Mucosa of rectum (tissue), 2 donors: ENCODE measurements at regions not wholly inside any gene's neighbourhood (a gene's known extent, or its start where the extent isn't known, plus 50 kb on each side); places are given as distances from the start of the nearest gene placed in this dataset.

Experiments
- H3K27ac ChIP-seq, 2 donors: one replicate each; pipeline ENCODE4 v1.7.0; 2013; ENCODE audit warnings: inconsistent platforms in 2 of 2, low read depth in 2 of 2, low read length in 2 of 2
- H3K27me3 ChIP-seq, 2 donors: one replicate each; pipeline ENCODE4 v1.7.0; 2013; ENCODE audit warnings: low read length in 2 of 2; ENCODE audit not compliant: control insufficient read depth in 2 of 2, insufficient read depth in 2 of 2
- H3K36me3 ChIP-seq, 2 donors: one replicate each; pipeline ENCODE4 v1.7.0; 2013; ENCODE audit warnings: low read length in 2 of 2; ENCODE audit not compliant: control insufficient read depth in 2 of 2, insufficient read depth in 2 of 2
- H3K4me1 ChIP-seq, 2 donors: one replicate each; pipeline ENCODE4 v1.7.0; 2013; ENCODE audit warnings: low read length in 2 of 2, mild to moderate bottlenecking in 1 of 2; ENCODE audit not compliant: control insufficient read depth in 2 of 2, insufficient read depth in 2 of 2
- H3K4me3 ChIP-seq, 2 donors: one replicate each; pipeline ENCODE4 v1.7.0; 2013; ENCODE audit warnings: low read length in 2 of 2
- H3K9ac ChIP-seq, 2 donors: one replicate each; pipeline ENCODE4 v1.7.0; 2013; ENCODE audit warnings: low read length in 2 of 2, low read depth in 1 of 2, mild to moderate bottlenecking in 1 of 2
- H3K9me3 ChIP-seq, 2 donors: one replicate each; pipeline ENCODE4 v1.7.0; 2013; ENCODE audit warnings: low read length in 2 of 2; ENCODE audit not compliant: control insufficient read depth in 2 of 2
- donor health status: healthy.
- donor health status: Normal muscosa, but diverticular disease.

GRCh38 chr1:221881805-221882581 lies 140.1 kb upstream of the DUSP10 start:
- H3K36me3 ChIP-seq = no peaks in the 10 kb centered on the region
- H3K9me3 ChIP-seq = no peaks in the 10 kb centered on the region
- H3K27me3 ChIP-seq = no peaks in the 10 kb centered on the region
- H3K9ac ChIP-seq = no peak overlapping the region
- no peak overlapping the region for H3K4me3 ChIP-seq
- no peak overlapping the region for H3K27ac ChIP-seq
- no peaks in the 10 kb centered on the region for H3K4me1 ChIP-seq

GRCh38 chr1:221880182-221880581 lies 138.3 kb upstream of the DUSP10 start:
- Histone ChIP-seq H3K27me3 (no peaks in the 10 kb centered on the region), H3K4me3 (no peak overlapping the region), H3K27ac (no peak overlapping the region), H3K36me3 (no peaks in the 10 kb centered on the region), H3K9me3 (no peaks in the 10 kb centered on the region), H3K4me1 (no peaks in the 10 kb centered on the region), H3K9ac (no peak overlapping the region)

- Histone ChIP-seq H3K4me1 (no peaks in the 10 kb centered on the region), H3K4me3 (no peak overlapping the region), H3K27me3 (no peaks in the 10 kb centered on the region), H3K36me3 (no peaks in the 10 kb centered on the region), H3K27ac (no peak overlapping the region), H3K9me3 (no peaks in the 10 kb centered on the region), H3K9ac (no peak overlapping the region)
Observed at GRCh38 chr1:221878134-221878533, 136.2 kb upstream of the DUSP10 start.

- Histone ChIP-seq H3K27me3 (no peaks in the 10 kb centered on the region), H3K9me3 (no peaks in the 10 kb centered on the region), H3K4me1 (no peaks in the 10 kb centered on the region)
Observed at GRCh38 chr1:221877311-221877710, 135.4 kb upstream of the DUSP10 start.

GRCh38 chr1:221875004-221875330 lies 133.1 kb upstream of the DUSP10 start:
- H3K27ac ChIP-seq = no peak overlapping the region

More at GRCh38 chr1:221877311-221877710, 135.4 kb upstream of the DUSP10 start:
- Histone ChIP-seq H3K36me3 (no peaks in the 10 kb centered on the region), H3K4me3 (no peak overlapping the region), H3K9ac (no peak overlapping the region), H3K27ac (no peak overlapping the region)

GRCh38 chr1:221874285-221875003 lies 132.6 kb upstream of the DUSP10 start:
- Histone ChIP-seq H3K9me3 (no peaks in the 10 kb centered on the region), H3K27ac (no peak overlapping the region), H3K4me1 (no peaks in the 10 kb centered on the region), H3K27me3 (no peaks in the 10 kb centered on the region), H3K36me3 (no peaks in the 10 kb centered on the region), H3K4me3 (no peak overlapping the region), H3K9ac (no peak overlapping the region)

More at GRCh38 chr1:221875004-221875330, 133.1 kb upstream of the DUSP10 start:
- Histone ChIP-seq H3K4me1 (no peaks in the 10 kb centered on the region), H3K4me3 (no peak overlapping the region), H3K27me3 (no peaks in the 10 kb centered on the region), H3K36me3 (no peaks in the 10 kb centered on the region), H3K9ac (no peak overlapping the region), H3K9me3 (no peaks in the 10 kb centered on the region)

- no peak overlapping the region for H3K4me3 ChIP-seq
- H3K27ac ChIP-seq = no peak overlapping the region
- no peak overlapping the region for H3K9ac ChIP-seq
- no peaks in the 10 kb centered on the region for H3K27me3 ChIP-seq
- H3K9me3 ChIP-seq = no peaks in the 10 kb centered on the region
- H3K4me1 ChIP-seq = no peaks in the 10 kb centered on the region
- no peaks in the 10 kb centered on the region for H3K36me3 ChIP-seq
Observed at GRCh38 chr1:221873673-221874072, 131.8 kb upstream of the DUSP10 start.

- Histone ChIP-seq H3K9ac (no peak overlapping the region), H3K4me3 (no peak overlapping the region)
Observed at GRCh38 chr1:221871056-221871455, 129.2 kb upstream of the DUSP10 start.

GRCh38 chr1:221869779-221870178 lies 127.9 kb upstream of the DUSP10 start:
- Histone ChIP-seq H3K9ac (no peak overlapping the region), H3K4me1 (no peaks in the 10 kb centered on the region), H3K9me3 (no peaks in the 10 kb centered on the region), H3K36me3 (no peaks in the 10 kb centered on the region), H3K27me3 (no peaks in the 10 kb centered on the region), H3K4me3 (no peak overlapping the region), H3K27ac (no peak overlapping the region)

More at GRCh38 chr1:221871056-221871455, 129.2 kb upstream of the DUSP10 start:
- Histone ChIP-seq H3K36me3 (no peaks in the 10 kb centered on the region), H3K4me1 (no peaks in the 10 kb centered on the region), H3K27ac (no peak overlapping the region), H3K27me3 (no peaks in the 10 kb centered on the region), H3K9me3 (no peaks in the 10 kb centered on the region)

GRCh38 chr1:221868593-221869303 lies 126.9 kb upstream of the DUSP10 start:
- no peaks in the 10 kb centered on the region for H3K27me3 ChIP-seq
- no peaks in the 10 kb centered on the region for H3K36me3 ChIP-seq
- H3K4me3 ChIP-seq = no peak overlapping the region
- no peaks in the 10 kb centered on the region for H3K9me3 ChIP-seq
- no peaks in the 10 kb centered on the region for H3K4me1 ChIP-seq
- H3K27ac ChIP-seq = no peak overlapping the region
- no peak overlapping the region for H3K9ac ChIP-seq
